A673 (cell line): ENCODE measurements at regions not wholly inside any gene's neighbourhood (a gene's known extent, or its start where the extent isn't known, plus 50 kb on each side); places are given as distances from the start of the nearest gene placed in this dataset.

Experiments
- BruUV-seq: library from RNA; stranded (reverse); fragments of 400-500 nt; replicated peaks from 2 replicates; lab custom pipeline; 2021; lab: Mats Ljungman, UMichigan
- CTCF ChIA-PET: fragments of 300-600 bp; sonication (Branson Sonifier 250); formaldehyde crosslinking; loops from one replicate; lab custom pipeline; 2022; ENCODE audit warnings: antibody characterized with exemption; lab: Charles Lee
- POLR2A ChIA-PET: fragments of 300-600 bp; sonication (Branson Sonifier 250); formaldehyde crosslinking; loops from one replicate; lab custom pipeline; 2022; ENCODE audit warnings: antibody characterized with exemption; ENCODE audit not compliant: low non-redundant PET; lab: Charles Lee
- DNase-seq: peaks from one replicate; pipeline ENCODE4 v3.0.0-alpha.2; 2015; ENCODE audit warnings: low spot score
- H3K27ac ChIP-seq: fragments of 200-600 bp; sonication (generic); 2 replicates; pipeline ENCODE4 v1.5.1; 2016; ENCODE audit warnings: mixed run types, low read depth, mild to moderate bottlenecking, mixed read lengths, antibody characterized with exemption, low read length; ENCODE audit not compliant: poor library complexity, severe bottlenecking
- H3K27me3 ChIP-seq: fragments of 200-600 bp; sonication (generic); replicated peaks from 2 replicates; pipeline ENCODE4 v1.6.1; 2017; ENCODE audit warnings: mixed run types, low read depth, mild to moderate bottlenecking, mixed read lengths, antibody characterized with exemption, low read length; ENCODE audit not compliant: insufficient read depth, poor library complexity
- H3K36me3 ChIP-seq: fragments of 200-600 bp; sonication (generic); 2 replicates; pipeline ENCODE4 v1.6.1; 2016; ENCODE audit warnings: mixed run types, mild to moderate bottlenecking, mixed read lengths, antibody characterized with exemption, low read length; ENCODE audit not compliant: insufficient read depth, poor library complexity, severe bottlenecking
- H3K4me1 ChIP-seq: fragments of 200-600 bp; sonication (generic); 2 replicates; pipeline ENCODE4 v1.6.1; 2017; ENCODE audit warnings: mixed run types, mild to moderate bottlenecking, mixed read lengths, antibody characterized with exemption, low read length; ENCODE audit not compliant: insufficient read depth, poor library complexity, severe bottlenecking
- H3K4me3 ChIP-seq: fragments of 200-600 bp; sonication (generic); 2 replicates; pipeline ENCODE4 v1.5.1; 2016; ENCODE audit warnings: low read depth, mixed run types, mild to moderate bottlenecking, mixed read lengths, low read length; ENCODE audit not compliant: poor library complexity, severe bottlenecking
- H3K9me3 ChIP-seq: fragments of 200-600 bp; sonication (generic); 2 replicates; pipeline ENCODE4 v1.6.1; 2016; ENCODE audit warnings: mixed run types, low read depth, mild to moderate bottlenecking, mixed read lengths, antibody characterized with exemption, low read length; ENCODE audit not compliant: poor library complexity, severe bottlenecking
- EZH2 ChIP-seq: fragments of 200-600 bp; sonication (generic); IDR thresholded peaks from 2 replicates; pipeline ENCODE4 v1.6.1; 2017; ENCODE audit warnings: borderline replicate concordance, low read depth, mild to moderate bottlenecking, mixed read lengths, antibody characterized with exemption, low read length; ENCODE audit not compliant: poor library complexity, severe bottlenecking
- intact Hi-C: fragments of 100-400 bp; cut with micrococcal nuclease; formaldehyde crosslinking; loops from one replicate; pipeline ENCODE4 v1.10.0; 2022; ENCODE audit not compliant: unreplicated experiment
- TF ChIP-seq, protein P1 (sequence below): fragments of 300-800, 200-600 bp; sonication (generic); conservative IDR thresholded peaks from 2 replicates; pipeline ENCODE4 v1.5.1; 2017; ENCODE audit warnings: low read depth, mild to moderate bottlenecking, antibody characterized with exemption, low read length, moderate library complexity, mixed read lengths

DNA sequence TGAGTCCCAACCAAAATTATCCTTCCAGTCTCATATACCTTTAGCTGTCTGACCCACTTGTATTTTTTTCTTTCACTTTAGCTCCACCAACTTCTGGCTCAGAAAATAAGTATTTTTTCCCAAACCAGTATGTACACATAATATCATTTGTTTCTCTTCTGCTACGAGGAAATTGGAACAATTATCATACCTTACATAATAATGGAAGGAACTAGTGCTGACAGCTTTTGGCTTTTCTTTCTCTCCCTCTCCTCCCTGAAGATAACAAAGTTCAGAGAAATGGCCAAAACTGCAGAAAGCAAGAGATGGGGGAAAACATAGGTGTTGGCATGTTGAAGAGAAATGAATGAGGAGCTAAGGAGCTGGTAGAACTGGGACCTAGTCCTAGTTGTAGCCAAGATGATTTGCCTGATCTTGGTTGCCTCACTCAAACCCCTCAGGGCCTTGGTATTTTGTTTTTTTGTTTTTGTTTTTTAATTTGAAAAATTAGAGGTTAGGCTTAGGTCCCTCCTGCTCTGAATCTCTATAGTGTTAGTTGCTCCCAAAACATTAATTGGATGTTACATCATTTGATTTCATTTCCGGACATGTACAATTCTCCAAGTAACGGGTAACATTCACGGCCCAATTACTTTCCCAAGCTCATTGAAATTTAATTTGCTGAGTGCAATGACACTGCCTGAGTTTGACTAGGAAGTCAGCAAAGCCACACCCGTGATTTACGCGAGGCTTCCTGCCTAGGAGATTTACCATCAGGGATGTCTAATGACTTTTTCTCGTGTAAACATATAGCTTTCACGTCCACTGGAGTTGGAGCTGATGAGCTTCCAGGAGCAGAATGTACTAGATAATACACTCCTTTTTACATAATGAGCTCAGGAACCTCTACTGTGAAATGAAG, 291.6 kb downstream of the TLE1 start:
- Histone ChIP-seq H3K27ac (no peak overlapping the region), H3K9me3 (no peaks in the 10 kb centered on the region), H3K4me3 (no peak overlapping the region), H3K4me1 (peaks cover 29% of the 10 kb centered on the region), H3K27me3 (no peaks in the 10 kb centered on the region), H3K36me3 (no peaks in the 10 kb centered on the region)
- ChIA-PET CTCF (no interaction called here), POLR2A (no interaction called here)
- no peak for TF ChIP-seq EZH2
- TF ChIP-seq, protein P1, sequence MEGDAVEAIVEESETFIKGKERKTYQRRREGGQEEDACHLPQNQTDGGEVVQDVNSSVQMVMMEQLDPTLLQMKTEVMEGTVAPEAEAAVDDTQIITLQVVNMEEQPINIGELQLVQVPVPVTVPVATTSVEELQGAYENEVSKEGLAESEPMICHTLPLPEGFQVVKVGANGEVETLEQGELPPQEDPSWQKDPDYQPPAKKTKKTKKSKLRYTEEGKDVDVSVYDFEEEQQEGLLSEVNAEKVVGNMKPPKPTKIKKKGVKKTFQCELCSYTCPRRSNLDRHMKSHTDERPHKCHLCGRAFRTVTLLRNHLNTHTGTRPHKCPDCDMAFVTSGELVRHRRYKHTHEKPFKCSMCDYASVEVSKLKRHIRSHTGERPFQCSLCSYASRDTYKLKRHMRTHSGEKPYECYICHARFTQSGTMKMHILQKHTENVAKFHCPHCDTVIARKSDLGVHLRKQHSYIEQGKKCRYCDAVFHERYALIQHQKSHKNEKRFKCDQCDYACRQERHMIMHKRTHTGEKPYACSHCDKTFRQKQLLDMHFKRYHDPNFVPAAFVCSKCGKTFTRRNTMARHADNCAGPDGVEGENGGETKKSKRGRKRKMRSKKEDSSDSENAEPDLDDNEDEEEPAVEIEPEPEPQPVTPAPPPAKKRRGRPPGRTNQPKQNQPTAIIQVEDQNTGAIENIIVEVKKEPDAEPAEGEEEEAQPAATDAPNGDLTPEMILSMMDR: no peak
- intact Hi-C loops: no loop called here
- DNase-seq: peak; percentile 22
- BruUV-seq: no TSS peak

DNA sequence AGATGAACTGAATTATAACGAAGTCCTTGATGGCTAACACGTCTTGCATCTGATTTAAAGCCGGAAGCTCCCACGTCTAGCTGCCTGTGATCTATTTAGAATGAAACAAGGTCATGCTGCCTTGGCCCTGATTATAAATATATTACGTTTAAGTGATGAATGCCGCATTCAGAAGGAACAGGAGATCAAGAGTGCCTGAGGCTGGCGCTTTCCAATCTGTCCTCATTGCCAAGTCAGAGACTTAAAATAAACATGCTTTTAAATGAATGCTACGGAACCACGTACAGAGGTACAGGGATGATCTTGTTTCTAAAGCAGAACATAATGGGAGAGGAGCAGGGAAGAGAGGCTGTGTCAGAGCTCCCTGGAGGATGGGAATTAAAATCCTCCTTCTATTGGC, 292.8 kb downstream of the TLE1 start:
- Histone ChIP-seq H3K9me3 (no peaks in the 10 kb centered on the region), H3K4me3 (no peak overlapping the region), H3K36me3 (no peaks in the 10 kb centered on the region), H3K4me1 (peaks cover 29% of the 10 kb centered on the region), H3K27ac (no peak overlapping the region), H3K27me3 (no peaks in the 10 kb centered on the region)
- CTCF ChIA-PET: no interaction called here
- DNase-seq: peak; percentile 29
- POLR2A ChIA-PET: no interaction called here
- intact Hi-C loops: no loop called here
- TF ChIP-seq, protein P1: no peak
- no peak for TF ChIP-seq EZH2
- no TSS peak for BruUV-seq

DNA sequence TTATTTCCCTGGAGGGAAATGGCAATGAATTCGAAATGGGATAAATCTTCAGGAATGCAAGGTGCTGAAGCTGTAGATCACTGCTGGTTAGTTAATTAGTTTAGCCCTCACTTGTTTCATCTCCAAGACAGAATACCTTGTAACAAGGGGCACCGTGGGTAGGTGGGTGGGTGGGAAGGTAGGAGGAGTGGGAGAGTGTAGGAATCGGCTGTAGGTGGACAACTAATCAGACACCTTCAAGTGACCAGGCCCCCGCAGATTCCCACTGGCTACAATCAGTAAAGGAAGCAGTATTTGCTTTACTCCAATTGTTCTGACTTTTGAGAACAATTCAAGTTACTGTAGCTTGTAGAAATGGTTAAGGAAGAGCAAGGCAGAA, 293.7 kb downstream of the TLE1 start:
- no peak for TF ChIP-seq EZH2
- TF ChIP-seq, protein P1: no peak
- no peaks in the 10 kb centered on the region for H3K36me3 ChIP-seq
- ChIA-PET POLR2A (no interaction called here), CTCF (no interaction called here)
- intact Hi-C loops: no loop called here
- no peak for DNase-seq
- peaks cover 29% of the 10 kb centered on the region for H3K4me1 ChIP-seq
- no peaks in the 10 kb centered on the region for H3K27me3 ChIP-seq
- no TSS peak for BruUV-seq
- H3K4me3 ChIP-seq: no peak overlapping the region
- H3K27ac ChIP-seq: peak overlapping the region; percentile 61
- H3K9me3 ChIP-seq: no peaks in the 10 kb centered on the region
